ENCODE measurements at regions not wholly inside any gene's neighbourhood (a gene's known extent, or its start where the extent isn't known, plus 50 kb on each side); places are given as distances from the start of the nearest gene placed in this dataset.

DNA sequence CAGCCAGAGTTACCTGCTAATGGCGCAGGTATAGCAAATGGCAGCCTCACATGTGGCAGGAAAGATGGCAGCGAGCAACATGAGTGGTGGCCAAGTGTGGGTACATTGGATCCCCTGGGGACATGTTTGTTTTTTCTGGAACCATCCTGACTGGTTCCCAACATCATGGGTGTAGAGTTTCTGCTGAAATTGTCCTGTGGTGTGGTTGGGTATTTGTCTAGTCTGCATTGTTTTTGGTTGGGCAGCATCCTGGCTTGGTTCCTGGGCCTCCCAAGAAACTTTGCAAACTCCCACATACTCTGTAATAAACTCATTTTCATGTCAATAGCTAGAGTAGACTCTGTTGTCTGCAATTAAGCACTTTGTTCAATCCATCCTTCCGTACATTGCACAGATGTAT lies 282.6 kb downstream of the CDC5L start:
- Histone ChIP-seq H3K4me1 (ENCODE audit: low read depth) (no peaks in the 10 kb centered on the region), H3K9me3 (no peaks in the 10 kb centered on the region), H3K4me3 (no peak overlapping the region), H3K36me3 (ENCODE audit: low read depth) (no peaks in the 10 kb centered on the region)
- ATAC-seq (no peak), DNase-seq (no peak)
- intact Hi-C loops (cut with DNase I, micrococcal nuclease), result no loop called here
- TF ChIP-seq, protein P1, sequence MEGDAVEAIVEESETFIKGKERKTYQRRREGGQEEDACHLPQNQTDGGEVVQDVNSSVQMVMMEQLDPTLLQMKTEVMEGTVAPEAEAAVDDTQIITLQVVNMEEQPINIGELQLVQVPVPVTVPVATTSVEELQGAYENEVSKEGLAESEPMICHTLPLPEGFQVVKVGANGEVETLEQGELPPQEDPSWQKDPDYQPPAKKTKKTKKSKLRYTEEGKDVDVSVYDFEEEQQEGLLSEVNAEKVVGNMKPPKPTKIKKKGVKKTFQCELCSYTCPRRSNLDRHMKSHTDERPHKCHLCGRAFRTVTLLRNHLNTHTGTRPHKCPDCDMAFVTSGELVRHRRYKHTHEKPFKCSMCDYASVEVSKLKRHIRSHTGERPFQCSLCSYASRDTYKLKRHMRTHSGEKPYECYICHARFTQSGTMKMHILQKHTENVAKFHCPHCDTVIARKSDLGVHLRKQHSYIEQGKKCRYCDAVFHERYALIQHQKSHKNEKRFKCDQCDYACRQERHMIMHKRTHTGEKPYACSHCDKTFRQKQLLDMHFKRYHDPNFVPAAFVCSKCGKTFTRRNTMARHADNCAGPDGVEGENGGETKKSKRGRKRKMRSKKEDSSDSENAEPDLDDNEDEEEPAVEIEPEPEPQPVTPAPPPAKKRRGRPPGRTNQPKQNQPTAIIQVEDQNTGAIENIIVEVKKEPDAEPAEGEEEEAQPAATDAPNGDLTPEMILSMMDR (IDR thresholded peaks at IDR 0.05), result no peak

GRCh38 chr6:44671333-44671732 lies 283.8 kb downstream of the CDC5L start:
- ATAC-seq, result no peak
- H3K4me3 ChIP-seq, result no peak overlapping the region
- no peaks in the 10 kb centered on the region for H3K4me1 ChIP-seq (ENCODE audit: low read depth)
- DNase-seq, result no peak
- H3K36me3 ChIP-seq (ENCODE audit: low read depth), result no peaks in the 10 kb centered on the region
- no peaks in the 10 kb centered on the region for H3K9me3 ChIP-seq
- intact Hi-C loops (cut with DNase I, micrococcal nuclease), result no loop called here
- TF ChIP-seq, protein P1 (IDR thresholded peaks at IDR 0.05), result no peak

DNA sequence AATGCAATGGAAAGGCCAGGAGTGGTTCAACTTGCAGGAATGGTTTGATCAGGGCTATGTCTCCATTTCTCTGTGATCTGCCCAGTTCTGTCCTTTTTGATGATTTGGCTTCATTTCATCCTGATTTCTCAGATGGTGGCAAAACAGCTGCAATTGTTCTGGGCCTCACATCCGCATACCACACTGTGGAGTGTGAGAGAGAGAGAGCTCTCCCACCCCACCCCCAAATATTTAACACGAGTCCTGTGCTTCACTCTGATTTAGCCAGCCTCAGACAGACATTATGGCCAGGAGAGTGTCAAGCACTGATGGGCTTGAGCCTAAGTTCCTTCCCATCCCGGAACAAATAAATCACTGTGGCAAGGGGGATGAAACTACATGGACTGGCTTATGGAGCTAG lies 284.6 kb downstream of the CDC5L start:
- TF ChIP-seq, protein P1 (IDR thresholded peaks at IDR 0.05), result no peak
- H3K4me3 ChIP-seq, result no peak overlapping the region
- H3K4me1 ChIP-seq (ENCODE audit: low read depth), result no peaks in the 10 kb centered on the region
- no peak for ATAC-seq
- H3K36me3 ChIP-seq (ENCODE audit: low read depth), result no peaks in the 10 kb centered on the region
- no peak for DNase-seq
- H3K9me3 ChIP-seq, result no peaks in the 10 kb centered on the region
- intact Hi-C loops (cut with DNase I, micrococcal nuclease), result no loop called here

- Histone ChIP-seq H3K4me3 (no peak overlapping the region), H3K36me3 (ENCODE audit: low read depth) (no peaks in the 10 kb centered on the region), H3K9me3 (no peaks in the 10 kb centered on the region), H3K4me1 (ENCODE audit: low read depth) (no peaks in the 10 kb centered on the region)
- intact Hi-C loops (cut with DNase I, micrococcal nuclease), result no loop called here
- no peak for DNase-seq
- no peak for ATAC-seq
- TF ChIP-seq, protein P1 (IDR thresholded peaks at IDR 0.05), result no peak
Measured at GRCh38 chr6:44672841-44673240, 285.3 kb downstream of the CDC5L start.

- intact Hi-C loops (cut with DNase I, micrococcal nuclease), result no loop called here
- ATAC-seq, result no peak
Measured at GRCh38 chr6:44674226-44675155, 287.0 kb downstream of the CDC5L start.

More at GRCh38 chr6:44674226-44675155, 287.0 kb downstream of the CDC5L start:
- H3K4me3 ChIP-seq, result no peak overlapping the region
- no peaks in the 10 kb centered on the region for H3K9me3 ChIP-seq
- H3K4me1 ChIP-seq (ENCODE audit: low read depth), result no peaks in the 10 kb centered on the region
- no peaks in the 10 kb centered on the region for H3K36me3 ChIP-seq (ENCODE audit: low read depth)
- DNase-seq, result no peak
- TF ChIP-seq, protein P1 (IDR thresholded peaks at IDR 0.05), result no peak

Data from mucosa of descending colon (tissue), 3 donors.